ENCODE measurements at regions not wholly inside any gene's neighbourhood (a gene's known extent, or its start where the extent isn't known, plus 50 kb on each side); places are given as distances from the start of the nearest gene placed in this dataset.

- intact Hi-C loops (cut with micrococcal nuclease), result no loop called here
- Histone ChIP-seq H3K79me2 (ENCODE audit: insufficient read depth, low read length) (no peaks in the 10 kb centered on the region), H4K20me1 (ENCODE audit: insufficient read depth, low read length) (no peaks in the 10 kb centered on the region), H2AFZ (ENCODE audit: insufficient read depth, low read depth, low read length, poor library complexity, severe bottlenecking) (no peak overlapping the region), H3K9me3 (replicated peaks in 1 of 2; ENCODE audit: control insufficient read depth in 1 of 2, insufficient read depth in 1 of 2, low read length in 2 of 2) (no peaks in the 10 kb centered on the region), H3K4me1 (ENCODE audit: control insufficient read depth in 1 of 2, insufficient read depth in 2 of 2, low read length in 2 of 2) (no peaks in the 10 kb centered on the region), H3K27me3 (ENCODE audit: control insufficient read depth in 2 of 2, insufficient read depth in 2 of 2, low read length in 2 of 2) (peaks cover 0 to 11% of the 10 kb centered on the region in 2 donors), H3K36me3 (replicated peaks in 1 of 2; ENCODE audit: control insufficient read depth in 1 of 2, insufficient read depth in 2 of 2, low read length in 2 of 2) (no peaks in the 10 kb centered on the region), H3K4me2 (replicated peaks; ENCODE audit: extremely low read depth, low read length, poor library complexity, severe bottlenecking) (no peak overlapping the region), H3K4me3 (replicated peaks in 1 of 3; ENCODE audit: low read depth in 2 of 3, low read length in 3 of 3) (no peak overlapping the region), H3K9ac (ENCODE audit: insufficient read depth, low read length, poor library complexity, severe bottlenecking) (no peak overlapping the region), H3K27ac (ENCODE audit: low read depth in 1 of 2, low read length in 2 of 2) (no peak overlapping the region)
- WGBS (ENCODE audit: insufficient coverage), result 11% methylated on average over 17 of the region's 21 CpGs
- Mint-ChIP-seq H3K27ac (no peak overlapping the region), H3K4me3 (peak overlapping the region in 1 of 2 donors; percentile 49), H3K9me3 (peaks cover 0 to 6% (median 0%) of the 10 kb centered on the region in 7 donors), H3K36me3 (no peaks in the 10 kb centered on the region), H3K27me3 (ENCODE audit: low read depth in 3 of 3) (peaks cover 20 to 21% (median 21%) of the 10 kb centered on the region in 3 donors), H3K4me1 (no peaks in the 10 kb centered on the region)
- TF ChIP-seq CTCF (IDR thresholded peaks at IDR 0.05), result no peak
- DNase-seq, result no peak
Observed at GRCh38 chr16:86443508-86444147, 66.7 kb upstream of the FOXF1 start.

GRCh38 chr16:86444261-86444660 lies 66.1 kb upstream of the FOXF1 start:
- DNase-seq, result no peak
- no peak overlapping the region for H3K4me2 ChIP-seq (replicated peaks; ENCODE audit: extremely low read depth, low read length, poor library complexity, severe bottlenecking)
- H3K4me1 ChIP-seq (ENCODE audit: control insufficient read depth in 1 of 2, insufficient read depth in 2 of 2, low read length in 2 of 2), result no peaks in the 10 kb centered on the region
- Mint-ChIP-seq H3K27ac (no peak overlapping the region), H3K9me3 (peaks cover 0 to 7% (median 0%) of the 10 kb centered on the region in 7 donors), H3K27me3 (ENCODE audit: low read depth in 3 of 3) (peaks cover 23 to 27% (median 24%) of the 10 kb centered on the region in 3 donors), H3K4me3 (peak overlapping the region in 1 of 2 donors; percentile 49), H3K4me1 (no peaks in the 10 kb centered on the region), H3K36me3 (no peaks in the 10 kb centered on the region)
- H3K36me3 ChIP-seq (replicated peaks in 1 of 2; ENCODE audit: control insufficient read depth in 1 of 2, insufficient read depth in 2 of 2, low read length in 2 of 2), result no peaks in the 10 kb centered on the region
- peaks cover 0 to 12% of the 10 kb centered on the region in 2 donors for H3K27me3 ChIP-seq (ENCODE audit: control insufficient read depth in 2 of 2, insufficient read depth in 2 of 2, low read length in 2 of 2)
- no peak overlapping the region for H3K4me3 ChIP-seq (replicated peaks in 1 of 3; ENCODE audit: low read depth in 2 of 3, low read length in 3 of 3)
- H3K9ac ChIP-seq (ENCODE audit: insufficient read depth, low read length, poor library complexity, severe bottlenecking), result no peak overlapping the region
- 8% methylated on average over 9 of the region's 17 CpGs for WGBS (ENCODE audit: insufficient coverage)
- H2AFZ ChIP-seq (ENCODE audit: insufficient read depth, low read depth, low read length, poor library complexity, severe bottlenecking), result no peak overlapping the region
- intact Hi-C loops (cut with micrococcal nuclease), result no loop called here
- no peaks in the 10 kb centered on the region for H3K9me3 ChIP-seq (replicated peaks in 1 of 2; ENCODE audit: control insufficient read depth in 1 of 2, insufficient read depth in 1 of 2, low read length in 2 of 2)
- no peaks in the 10 kb centered on the region for H4K20me1 ChIP-seq (ENCODE audit: insufficient read depth, low read length)
- no peak overlapping the region for H3K27ac ChIP-seq (ENCODE audit: low read depth in 1 of 2, low read length in 2 of 2)
- H3K79me2 ChIP-seq (ENCODE audit: insufficient read depth, low read length), result no peaks in the 10 kb centered on the region
- TF ChIP-seq CTCF (IDR thresholded peaks at IDR 0.05), result no peak
